Activated CD8-positive, alpha-beta memory T cell treated with anti-CD3 and anti-CD28 coated beads, Interleukin-2, amount 50 U/mL, for 1 hour (primary cell): ENCODE measurements at regions not wholly inside any gene's neighbourhood (a gene's known extent, or its start where the extent isn't known, plus 50 kb on each side); places are given as distances from the start of the nearest gene placed in this dataset.

Source experiments
- DNase-seq: peaks from one replicate; pipeline ENCODE4 v3.0.0-alpha.2; 2020; ENCODE audit errors: extremely low read depth

DNA sequence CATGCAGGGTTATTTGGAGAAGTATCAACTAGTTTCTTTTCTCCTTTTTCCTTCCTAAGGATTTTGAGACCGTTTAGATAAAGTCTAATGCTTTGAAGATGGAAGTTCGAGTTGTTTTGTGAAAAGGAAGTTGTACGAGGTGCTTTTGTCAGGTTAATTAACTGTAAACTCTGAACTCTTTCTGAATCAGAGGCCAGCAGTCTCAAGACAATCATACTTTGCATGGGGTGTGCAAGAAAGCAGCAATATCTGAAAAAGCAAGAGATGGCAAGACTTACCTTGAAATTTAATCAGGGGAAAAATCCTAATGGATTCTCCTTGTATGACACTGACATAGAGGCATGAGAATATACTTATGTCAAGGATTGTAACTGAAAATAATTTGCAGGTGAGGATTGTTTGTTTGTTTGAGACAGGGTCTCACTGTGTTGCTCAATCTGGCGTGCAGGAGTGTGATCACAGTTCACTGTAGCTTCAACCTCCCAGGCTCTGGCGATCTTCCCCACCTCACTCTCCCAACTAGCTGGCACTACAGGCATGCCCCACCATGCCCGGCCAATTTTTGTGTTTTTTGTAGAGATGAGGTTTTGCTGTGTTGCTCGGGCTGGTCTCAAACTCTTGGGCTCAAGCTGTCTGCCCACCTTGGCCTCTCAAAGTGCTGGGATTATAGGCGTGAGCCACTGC, 170.2 kb upstream of the HMGA2 start:
- no peak for DNase-seq

DNA sequence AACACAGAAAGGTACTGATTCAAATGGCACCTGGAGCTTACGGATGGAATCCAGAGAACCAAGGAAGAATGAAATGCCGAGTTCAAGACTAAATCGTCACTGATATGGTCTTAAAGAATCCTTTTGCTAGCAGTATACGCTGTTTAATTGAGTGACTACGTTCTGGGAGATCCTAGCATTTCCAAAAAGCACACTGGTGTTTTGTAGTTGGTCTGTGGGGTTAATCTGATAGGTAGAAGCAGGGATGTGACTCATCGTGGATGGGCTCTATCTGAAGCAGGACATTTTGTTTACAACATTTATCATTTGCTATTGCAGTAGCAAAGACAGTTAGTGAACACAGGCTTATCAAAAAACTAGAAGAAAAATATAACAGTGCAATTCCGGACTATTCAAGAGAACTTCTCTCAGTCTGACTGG, 169.2 kb upstream of the HMGA2 start:
- DNase-seq = no peak

DNA sequence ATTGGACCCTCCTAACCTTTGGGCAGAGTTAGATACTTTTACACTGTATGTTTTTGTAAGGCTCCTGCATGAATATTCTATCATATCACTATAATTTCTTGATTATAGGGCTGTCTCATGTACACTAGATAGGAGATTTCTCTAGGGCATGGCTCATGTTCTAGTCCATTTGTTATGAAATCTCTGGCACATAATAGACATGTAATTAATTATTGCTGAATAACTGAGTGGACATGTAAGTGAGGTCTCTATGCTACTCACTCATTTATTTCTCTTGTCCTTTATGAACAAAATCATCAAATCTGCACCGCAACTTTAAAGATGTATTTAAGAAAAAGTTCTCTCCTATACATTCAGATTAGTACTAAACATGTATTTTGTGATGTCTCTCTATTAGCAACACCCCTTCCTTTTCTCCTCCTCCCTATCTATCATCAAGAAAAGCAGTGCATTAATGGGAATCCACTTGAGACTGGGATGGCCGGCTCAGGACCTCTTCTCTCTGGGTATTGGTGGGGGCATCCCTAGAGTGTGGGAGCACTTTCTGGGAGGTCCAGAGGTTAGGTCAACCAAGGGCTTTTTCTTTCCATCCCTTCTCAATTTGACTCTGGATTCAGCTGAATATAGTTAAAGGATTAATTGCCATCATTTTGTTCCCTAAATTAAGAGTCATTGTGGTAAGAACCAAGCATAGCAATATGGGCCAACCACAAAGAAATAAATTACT, 168.0 kb upstream of the HMGA2 start:
- no peak for DNase-seq

DNA sequence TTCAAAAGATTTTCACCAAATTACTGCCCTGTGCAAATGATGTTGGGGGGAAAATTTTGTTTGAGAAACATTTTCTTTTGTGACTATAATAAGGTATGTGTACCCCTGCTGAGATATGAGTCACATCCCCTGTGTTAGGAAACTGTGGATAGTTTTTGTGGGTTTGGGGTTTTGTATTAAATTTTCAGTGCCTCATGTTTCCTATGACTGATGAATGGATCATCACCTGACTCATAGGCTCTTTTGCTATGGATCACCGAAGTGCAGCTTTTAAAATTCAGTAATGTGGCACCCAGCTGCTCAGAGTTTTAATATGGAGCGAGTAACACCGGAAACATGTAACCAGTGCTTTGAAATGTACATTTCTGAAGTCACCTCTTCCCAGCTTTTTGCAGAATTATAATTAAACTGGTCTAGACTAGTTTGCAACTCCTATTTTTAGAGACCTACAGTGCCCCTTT, 167.4 kb upstream of the HMGA2 start:
- no peak for DNase-seq

DNA sequence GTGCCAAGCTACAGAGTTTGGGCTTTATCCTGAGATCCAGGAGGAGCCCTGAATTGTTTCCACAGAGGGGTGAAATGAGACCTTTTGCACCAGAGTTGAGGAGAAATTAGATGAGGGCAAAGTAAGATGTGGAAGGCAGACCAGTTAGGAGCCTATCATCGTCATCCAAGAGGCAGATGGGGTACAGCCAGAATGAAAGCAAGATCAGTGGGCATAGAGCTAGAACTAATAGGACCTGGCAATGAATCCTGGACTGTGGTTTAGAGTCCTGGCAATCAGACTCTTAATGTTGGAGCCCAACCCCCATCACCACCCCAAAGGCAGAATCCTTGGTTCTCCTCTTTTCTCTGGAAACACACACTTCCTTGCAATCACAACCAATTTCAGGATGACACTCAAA, 166.6 kb upstream of the HMGA2 start:
- no peak for DNase-seq

DNA sequence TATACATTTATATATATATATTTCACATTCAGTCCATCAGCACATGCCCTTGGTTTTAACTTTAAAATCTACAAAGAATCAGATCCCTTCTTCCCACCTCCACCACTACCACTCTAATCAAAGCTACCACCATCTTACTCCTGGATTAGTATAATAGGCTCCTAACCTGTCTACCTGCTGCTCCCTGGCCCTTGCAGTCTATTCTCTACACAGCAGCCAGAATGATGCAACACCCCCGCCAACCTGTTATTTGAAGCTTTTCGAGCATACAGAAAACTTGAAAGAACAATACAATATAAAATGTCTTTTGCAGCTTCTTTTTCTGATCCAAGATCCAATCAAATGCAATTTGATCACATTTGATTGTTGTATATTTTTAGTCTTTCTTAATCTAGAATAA, 165.9 kb upstream of the HMGA2 start:
- no peak for DNase-seq

DNA sequence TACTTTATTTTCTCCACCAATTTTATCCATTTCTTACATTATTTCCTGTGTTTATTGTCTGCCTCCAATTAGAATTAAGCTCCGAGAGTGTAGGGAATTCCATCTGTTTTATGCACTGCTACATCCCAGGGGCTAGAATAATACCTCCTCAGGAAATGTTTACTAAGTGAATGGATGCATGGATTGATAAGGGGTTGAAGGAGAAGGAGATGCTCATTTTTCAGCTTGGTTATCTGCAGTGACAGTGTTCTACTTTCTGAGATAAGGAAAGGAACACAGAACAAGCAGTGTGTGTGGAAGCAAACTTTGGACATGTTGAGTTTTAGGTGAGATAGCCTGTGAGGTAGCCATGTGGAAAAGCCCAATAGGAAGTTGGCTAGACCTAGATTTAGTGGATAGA, 164.6 kb upstream of the HMGA2 start:
- no peak for DNase-seq

DNA sequence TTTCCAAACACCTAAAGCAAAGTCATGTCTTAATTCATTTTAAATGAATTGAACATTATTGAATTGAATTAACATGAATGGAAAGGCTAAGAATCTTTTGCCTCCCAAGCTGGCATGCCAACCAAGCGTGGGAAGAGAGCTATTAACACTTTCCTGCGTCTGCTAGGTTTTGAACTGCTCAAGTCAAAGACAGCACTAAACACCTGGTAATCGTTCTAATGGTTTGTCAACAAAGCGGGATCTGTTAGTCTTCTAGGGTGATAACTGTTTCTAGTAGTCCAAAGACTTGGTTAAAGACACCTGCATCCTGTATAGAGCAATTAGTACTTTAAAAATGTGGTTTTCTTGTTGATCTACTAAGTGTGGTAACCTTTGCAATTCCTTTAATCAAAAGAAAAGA, 164.2 kb upstream of the HMGA2 start:
- DNase-seq = no peak

DNA sequence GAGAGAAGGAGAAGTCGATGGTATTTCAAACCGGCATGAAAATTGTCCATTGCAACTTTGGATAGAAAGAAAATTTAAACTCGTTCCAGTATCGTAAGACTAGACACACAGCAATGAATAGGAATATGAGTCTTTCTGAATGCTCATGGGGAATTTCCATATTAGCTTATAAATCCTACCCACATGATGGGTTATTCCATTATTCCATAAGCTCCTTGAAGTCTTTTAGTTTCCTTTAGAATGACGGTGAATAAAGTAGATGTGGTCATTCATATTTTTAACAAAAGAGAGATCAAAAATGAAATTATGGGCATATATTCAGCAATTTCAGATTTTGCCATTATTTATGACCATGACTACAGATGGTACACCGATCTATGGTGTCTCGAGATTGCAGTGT, 163.4 kb upstream of the HMGA2 start:
- DNase-seq = no peak

DNA sequence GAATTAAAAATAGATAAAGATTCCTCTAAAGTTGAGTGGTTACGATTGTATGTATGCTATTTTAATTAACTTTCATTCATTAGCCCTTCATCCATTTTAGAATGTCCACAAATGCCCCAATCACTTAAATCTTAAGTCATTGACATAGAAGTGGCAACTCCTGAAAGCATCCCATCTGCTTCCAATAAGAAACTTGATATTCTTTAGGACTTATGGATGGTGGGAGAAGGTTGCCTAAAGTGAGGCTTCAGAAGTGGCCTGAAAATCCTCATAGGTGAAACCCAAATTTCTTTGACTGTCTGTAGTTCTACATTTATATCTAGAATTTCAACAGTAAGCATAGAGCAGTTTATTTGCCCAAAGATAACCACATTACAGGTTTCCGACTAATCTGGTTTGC, 161.7 kb upstream of the HMGA2 start:
- DNase-seq = no peak

DNA sequence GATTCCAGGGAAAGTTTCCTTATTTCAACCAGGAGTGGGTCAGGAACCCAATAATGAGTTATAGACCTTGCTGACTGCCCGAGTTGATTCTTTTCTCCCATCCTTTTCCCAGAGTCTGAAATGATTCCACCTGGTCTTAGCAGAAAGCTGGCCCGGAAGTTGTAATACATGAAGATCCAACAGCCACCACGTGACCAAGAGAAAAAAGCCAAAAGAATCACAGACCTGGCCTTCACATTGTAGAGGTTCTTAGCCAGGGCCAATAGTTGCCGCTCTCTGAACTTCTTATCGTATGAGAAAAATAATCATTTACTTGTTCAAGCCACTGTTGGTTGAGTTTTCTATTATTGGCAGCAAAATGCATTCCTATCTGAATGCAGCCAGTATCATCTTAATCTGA, 161.2 kb upstream of the HMGA2 start:
- DNase-seq = no peak

DNA sequence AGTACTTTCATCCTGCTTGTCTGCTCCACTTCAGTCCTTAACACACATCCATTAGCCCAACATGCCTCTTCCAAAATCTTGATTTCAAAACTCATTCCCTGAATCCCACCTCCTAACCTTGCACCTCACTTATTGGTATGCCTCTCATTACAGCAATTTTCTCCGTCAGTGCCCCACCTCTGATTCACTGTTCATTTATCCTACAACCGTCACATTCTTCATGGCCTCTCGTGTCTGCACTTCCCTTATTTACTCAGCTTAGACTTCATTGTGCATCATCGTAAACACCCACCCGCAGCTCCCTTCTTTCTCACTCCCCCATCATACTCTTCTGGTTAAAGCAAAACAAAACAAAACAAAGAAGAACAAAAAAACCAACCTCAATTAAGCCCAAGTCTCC, 160.6 kb upstream of the HMGA2 start:
- DNase-seq = no peak

DNA sequence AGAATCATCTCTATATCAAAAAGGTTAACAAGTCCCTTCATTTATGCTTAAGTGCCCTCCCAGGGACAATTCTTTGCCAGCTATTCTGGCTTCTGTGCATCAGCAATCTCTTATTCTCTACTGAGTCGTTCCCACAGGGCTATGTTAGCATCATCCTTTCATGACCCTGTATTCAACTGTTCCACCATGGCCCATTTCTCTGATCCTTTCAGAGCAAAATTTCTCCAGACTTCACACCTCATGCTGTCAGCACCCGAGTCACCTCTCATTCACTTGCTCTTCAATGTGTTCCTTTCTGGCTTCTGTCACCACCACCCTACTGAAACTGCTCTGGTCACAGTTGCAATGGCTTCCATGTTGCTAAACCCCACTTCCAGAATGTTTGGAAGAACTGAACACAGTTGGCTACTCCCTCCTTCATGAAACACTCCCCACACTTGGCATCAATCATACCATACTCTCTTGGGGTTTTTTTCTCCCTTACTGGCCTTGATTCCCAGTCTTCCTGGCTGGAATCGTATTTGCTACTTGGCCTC, 159.5 kb upstream of the HMGA2 start:
- DNase-seq = no peak

DNA sequence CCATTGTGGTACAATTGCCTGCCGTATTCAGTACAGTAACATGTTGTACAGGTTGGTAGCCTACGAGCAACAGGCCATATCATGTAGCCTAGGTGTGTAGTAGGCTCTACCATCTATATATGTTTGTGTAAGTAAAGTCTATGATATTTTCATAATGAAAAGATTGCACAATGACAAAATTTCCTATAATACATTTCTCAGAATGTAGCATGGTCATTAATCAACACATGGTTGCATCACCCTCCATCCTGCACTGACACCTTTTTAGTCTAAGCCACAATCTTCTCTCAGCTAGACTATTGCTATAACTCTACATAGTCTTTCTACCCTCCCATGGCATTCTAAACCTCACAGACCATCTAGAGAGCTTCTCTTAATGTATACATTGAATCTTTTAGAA, 158.5 kb upstream of the HMGA2 start:
- no peak for DNase-seq

DNA sequence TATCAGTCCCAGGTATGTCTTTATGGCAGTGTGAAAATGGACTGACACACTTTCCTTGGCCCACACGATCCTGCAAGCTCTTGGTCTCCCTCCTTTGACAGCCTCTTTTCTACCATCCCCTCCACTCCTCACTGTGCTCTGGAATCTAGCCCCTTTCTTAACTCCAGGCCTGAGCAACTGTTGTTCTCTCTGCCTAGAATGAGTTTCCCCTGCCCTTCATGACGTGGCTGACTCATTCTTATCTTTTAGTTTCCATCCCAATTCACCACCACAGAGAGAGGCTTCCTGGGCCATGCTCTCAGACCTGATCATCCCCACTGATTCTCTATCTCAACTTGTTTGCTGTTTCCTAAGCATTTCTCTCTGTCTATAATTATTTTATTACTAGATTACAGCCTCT, 157.4 kb upstream of the HMGA2 start:
- DNase-seq = no peak

DNA sequence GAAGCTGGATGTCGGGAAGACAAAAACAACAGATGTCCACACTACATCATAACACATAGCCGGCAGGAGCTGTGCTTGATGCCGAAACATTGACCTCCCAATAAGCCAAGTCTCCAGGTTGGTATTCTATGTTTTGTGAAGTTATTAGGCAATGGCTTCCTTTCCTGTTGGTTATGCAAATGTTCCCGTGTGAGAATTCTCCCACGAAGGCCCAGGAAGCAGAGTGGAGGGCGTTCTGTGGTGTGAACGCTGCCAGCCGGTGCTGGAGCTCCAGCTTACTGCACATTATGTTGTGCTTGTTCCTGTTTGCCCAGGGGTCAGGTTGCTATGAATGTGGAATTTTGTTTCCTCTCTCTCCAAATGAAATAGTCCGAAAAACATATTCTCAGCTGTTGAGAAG, 156.4 kb upstream of the HMGA2 start:
- no peak for DNase-seq

DNA sequence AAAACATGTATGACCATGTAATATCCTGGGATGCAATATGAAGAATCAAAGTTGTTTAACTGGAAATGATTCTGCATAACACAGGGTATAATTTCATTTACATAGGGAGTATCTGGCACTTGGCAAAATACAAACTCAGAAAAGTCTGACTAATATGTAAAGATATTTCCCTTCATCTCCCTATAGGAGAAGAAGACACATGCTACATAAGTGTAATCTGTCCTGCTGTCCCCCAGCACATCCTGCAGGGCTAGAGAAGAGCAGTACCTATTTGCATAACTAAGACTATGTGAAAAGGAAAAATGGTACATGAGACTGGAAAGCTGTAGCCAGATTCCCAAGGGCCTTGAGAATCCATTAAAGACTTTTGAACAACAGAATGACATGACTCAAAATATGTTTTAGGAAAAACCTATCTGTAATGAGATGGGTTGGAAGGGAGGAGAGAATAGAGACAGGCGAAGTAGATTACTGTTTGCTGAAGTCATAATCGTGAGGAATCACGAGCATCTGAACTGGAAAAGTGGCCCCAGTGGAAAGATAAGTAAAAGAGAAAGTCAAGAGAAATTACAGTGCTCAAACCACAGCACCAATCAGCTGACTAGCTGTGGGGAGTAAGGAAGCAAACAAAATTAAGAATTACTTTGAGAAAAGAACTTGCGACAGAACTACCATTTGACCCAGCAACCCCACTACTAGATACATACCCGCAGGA, 155.1 kb upstream of the HMGA2 start:
- no peak for DNase-seq

DNA sequence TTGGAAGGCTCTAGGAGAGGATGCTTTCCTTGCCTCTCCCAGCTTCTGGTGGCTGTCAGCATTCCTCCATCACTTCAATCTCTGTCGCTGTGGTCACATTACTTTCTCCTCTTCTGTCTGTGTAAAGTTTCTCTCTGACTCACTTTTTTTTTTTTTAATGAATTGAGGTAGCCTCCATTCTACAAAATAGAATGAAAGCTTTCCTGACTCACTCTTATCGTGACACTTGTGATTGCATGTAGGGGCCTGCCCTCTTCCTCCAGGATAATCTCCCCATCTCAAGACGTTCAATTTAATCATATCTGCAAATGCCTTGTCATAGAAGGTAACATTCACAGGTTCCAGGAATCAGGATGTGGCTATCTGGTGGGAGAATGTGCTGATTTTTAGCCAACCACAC, 153.5 kb upstream of the HMGA2 start:
- DNase-seq = no peak

DNA sequence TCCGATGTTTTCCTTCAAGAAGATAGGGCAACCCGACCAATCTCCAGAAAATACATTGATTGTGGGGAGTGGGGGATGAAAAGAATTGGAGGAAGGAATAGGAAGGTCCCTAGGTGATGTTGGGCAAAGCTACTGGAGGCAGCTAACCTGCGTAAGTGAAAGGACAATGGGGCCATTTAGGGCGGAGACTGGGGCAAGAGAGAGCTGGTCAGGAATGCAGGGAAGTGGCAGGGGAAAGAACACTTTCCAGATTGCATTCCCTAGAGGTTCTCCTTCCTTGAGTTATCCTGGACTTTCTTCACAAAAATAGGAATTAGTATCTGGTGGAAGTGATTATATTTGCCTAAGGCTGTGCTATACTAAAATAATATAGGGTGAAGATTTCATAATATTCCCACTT, 151.8 kb upstream of the HMGA2 start:
- DNase-seq = no peak

DNA sequence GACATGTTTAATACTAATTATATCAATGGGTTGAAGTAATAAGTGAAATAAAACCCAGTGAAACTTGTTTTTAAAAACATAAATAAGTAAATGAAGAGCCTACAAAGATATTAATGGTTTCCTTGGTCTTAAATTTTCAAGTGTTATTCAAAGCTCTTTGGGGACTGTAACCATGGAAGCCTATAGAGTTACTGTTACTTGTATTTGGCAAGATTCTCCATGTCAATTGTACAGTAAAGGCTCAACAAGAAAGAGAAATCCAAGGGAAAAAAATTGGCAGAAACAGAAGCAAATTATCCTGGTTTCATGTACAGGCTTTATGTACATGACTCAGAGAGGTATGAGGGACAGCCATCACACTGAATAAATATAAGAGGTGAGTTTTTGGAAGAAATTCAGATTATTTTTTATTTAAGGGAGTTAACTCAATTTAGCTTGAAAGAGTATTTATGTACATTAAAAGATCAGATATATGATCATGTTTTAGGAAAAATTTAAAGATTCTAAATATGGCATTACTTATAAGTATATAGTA, 151.1 kb upstream of the HMGA2 start:
- DNase-seq = no peak

DNA sequence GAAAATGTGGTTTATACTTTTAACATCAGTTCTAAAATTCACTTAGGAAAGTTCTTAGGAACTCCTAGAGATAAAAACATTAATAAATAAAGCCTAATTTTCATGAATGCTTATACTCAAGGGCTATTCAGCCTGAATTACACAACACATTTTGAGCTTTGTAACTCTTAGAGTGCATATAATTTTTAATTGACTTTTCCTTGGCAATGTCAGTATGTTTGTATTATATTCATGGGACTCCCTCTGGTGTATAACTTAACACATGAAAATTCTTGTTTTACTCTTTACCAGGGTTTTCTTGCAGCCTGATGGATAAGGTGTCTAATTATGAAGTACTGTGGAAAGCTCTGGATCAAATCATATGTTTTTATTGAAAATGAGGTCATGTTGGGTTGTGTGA, 150.6 kb upstream of the HMGA2 start:
- DNase-seq = no peak

DNA sequence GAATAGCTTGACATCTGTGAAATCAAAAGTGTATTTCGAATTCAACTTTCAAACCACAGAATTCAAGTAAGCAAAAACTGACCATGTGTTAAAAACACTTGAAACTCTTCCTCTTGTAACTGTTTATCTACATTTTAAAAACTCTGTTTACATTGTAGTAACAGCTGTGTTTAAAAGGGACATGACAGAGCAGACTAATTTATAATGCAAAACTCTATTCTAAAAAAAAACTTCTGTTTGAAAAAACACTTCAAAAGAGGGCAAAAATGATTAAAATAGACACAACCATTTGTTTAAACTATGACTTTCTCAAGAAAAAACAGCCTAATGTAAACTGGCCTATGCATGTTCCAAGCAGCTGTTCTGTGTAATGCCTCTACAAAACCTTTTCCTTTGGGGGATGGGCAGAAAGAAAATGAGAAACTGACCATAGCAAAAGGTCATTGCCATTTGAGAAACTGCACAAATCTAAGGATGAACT, 149.1 kb upstream of the HMGA2 start:
- DNase-seq = no peak
